Stimulated activated CD8-positive, alpha-beta memory T cell treated with anti-CD3 and anti-CD28 coated beads, Interleukin-2, amount 100 ng/mL, for 48 hours (primary cell): ENCODE measurements at regions not wholly inside any gene's neighbourhood (a gene's known extent, or its start where the extent isn't known, plus 50 kb on each side); places are given as distances from the start of the nearest gene placed in this dataset.

Source experiments
- DNase-seq, 2 donors: peaks; one replicate each; pipeline ENCODE4 v3.0.0-alpha.2; 2020; ENCODE audit warnings: low read depth in 2 of 2

DNA sequence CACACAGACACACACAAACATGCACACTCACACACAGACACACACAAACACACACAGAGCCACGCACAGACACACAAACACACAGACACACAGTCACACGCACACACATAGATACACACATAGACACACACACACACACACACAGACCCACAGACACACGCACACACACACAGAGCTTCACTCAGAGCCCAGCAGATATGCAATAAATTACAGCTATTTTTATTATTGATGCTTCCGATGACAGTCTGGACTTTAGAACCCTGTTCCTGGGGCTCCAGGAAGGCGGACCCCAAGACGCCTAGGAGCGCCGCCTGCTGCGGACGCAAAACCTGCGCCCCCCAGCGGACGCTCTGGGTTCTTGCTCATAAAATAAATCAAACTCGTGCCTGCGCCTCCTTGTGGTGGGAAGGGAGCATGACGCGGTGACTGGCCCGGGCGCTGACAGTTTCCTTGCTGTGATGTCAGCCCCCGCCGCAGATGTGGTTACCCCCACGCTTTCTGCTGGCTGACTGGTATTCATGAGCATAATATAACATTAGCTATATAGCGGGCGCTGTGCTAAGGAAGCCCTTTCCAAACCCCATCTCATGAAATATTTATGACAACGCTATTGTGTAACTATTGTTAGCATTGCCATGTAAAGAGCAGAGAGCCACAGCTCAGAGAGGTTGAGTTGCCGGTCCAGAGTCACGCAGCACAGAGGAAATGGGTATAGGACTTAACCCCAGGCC lies 64.4 kb upstream of the TM9SF2 start:
- peak; percentile 90 to 94 for DNase-seq

DNA sequence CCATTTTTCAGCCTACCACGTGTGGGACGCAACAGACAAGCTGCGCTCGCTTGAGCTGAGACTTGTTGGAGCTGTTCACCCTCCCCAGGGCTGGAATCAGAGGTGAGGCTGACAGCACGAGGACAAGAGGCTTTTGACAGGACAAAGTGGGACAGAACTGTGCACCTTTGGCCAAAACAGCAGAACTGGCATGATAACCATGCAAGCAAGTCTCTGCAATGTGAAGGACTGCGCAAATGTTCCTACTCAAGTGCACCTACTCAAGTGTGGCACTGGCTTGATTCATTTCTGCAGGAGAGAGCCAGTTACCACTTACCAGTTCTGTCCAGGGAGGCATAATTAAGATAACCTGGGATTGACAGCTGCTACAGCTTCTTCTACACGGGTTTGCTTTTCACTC lies 62.2 kb upstream of the TM9SF2 start:
- DNase-seq = no peak

DNA sequence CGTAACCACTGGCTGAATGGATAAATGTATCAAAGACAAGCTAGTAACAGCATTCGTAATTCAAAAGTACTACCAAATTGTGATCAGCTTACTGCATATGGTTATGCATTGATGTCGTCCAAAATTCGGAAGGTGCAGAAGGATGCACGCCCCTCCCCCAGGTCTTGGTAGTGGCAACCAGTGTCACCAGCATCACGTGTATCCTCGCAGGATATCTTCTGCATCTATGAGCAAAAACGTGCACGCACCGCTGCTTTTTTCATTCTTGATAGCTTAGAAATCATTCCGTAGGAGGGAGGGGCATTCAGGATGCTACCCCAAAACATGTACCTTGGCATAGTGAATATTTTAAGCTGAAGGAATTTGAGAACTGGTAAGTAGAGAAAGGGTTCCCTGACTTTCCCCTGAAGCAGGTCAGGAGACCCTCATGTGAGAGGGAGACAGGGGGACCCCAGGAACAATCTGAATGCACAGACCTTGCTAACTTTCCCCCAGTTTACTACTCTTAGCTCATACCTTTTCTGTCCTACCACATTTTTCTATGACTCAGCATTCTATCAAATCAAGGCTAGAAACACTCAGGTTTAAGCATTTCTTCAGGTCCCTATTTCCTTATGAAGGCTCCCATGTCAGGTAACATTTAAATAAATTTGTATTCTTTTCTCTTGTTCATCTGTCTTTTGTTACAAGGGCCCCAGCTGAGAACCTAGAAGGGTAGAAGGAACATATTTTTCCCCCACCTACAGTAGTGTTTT lies 61.2 kb upstream of the TM9SF2 start:
- DNase-seq = no peak

DNA sequence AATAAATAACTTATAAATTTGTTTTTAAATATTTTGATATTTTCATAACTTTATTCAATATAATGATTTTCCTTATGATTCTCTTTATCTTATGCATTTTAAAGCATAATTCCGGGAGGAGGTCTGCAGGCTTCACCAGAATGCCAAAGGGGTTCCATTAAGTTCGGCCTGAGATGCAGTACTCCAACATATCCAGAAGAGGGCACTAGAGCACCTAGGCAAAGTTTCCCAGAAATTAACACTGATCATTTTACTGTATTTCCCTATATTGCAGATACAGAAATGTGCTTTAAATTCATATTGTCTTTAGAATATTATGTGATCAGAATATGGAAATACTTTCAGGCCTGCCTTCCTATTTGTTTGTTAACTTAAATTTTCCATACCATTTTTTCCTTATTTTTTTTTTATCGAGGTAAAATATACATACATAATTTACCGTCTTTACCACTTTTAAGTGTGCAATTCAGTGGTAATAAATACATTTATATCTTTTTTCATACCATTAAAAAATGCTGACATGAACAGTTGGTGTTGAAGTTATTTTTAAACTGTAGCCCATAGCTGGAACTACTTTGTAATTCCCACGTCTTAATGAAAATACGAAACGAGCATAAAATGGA lies 58.9 kb upstream of the TM9SF2 start:
- DNase-seq = no peak

DNA sequence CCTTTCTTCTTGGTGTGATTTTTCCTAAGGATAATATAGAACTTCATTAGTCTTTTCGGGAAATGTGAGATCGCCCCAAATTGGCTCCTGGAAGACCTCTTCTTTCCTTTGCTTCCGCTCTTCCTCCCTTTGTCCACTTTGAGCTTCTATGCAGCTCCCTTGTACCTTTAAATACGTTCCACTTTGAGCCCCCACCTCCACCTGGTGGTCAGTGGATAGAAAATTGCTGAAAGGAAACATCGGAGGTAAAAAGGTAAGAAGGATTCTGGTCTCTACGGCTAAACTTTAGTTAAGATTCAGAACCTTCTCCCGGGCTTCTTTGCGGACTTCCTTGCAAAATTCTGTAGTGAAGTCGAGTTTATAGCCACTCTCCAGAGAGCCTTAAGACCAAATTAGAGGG lies 55.0 kb upstream of the TM9SF2 start:
- DNase-seq = no peak

DNA sequence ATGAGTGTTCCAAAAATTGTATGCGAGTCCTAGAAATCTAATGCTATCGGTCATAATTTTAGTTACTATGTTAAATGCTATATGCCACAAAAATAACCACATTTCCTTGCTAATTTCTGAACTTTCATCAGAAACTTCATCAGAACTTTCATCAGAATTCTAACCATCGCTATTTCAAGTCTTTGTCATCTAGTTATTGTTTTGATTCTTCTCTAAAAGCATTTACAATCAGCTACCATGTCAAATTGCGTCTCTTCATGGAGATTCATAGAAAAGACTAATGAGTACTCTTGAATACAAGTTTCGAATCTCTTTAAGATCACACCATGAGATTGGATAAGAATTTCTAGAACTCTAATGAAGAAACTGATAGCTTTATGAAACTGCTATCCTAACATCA lies 52.7 kb upstream of the TM9SF2 start:
- no peak for DNase-seq

DNA sequence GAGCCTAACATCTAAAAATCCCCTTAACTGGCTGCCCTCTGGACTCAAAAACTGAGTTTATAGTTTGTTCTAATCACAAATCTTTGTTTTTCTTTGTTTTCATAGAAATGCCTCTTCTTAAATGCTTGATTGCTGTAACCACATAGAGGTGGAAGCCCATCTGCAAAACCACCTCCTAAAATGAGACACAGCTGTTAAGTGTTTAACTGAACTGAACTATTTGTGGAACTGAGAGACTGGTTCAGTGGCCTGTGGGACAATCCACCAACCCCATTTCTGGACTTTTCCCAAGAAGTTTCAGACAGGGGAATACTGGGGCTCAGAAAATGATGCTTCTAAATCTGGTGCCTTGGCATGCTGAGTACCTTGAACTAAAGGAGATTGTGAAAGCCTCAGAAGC lies 50.9 kb upstream of the TM9SF2 start:
- no peak for DNase-seq
